Activated naive CD8-positive, alpha-beta T cell treated with anti-CD3 and anti-CD28 coated beads, Interleukin-2, amount 50 U/mL, for 24 hours (primary cell): ENCODE measurements at regions not wholly inside any gene's neighbourhood (a gene's known extent, or its start where the extent isn't known, plus 50 kb on each side); places are given as distances from the start of the nearest gene placed in this dataset.

ENCODE experiments used
- ATAC-seq: fragments of 150-1000 bp; cut with Tn5 transposase; one replicate; pipeline ENCODE4 v1.10.0; 2021
- DNase-seq: peaks from one replicate; pipeline ENCODE4 v3.0.0; 2021
- H3K27ac Mint-ChIP-seq: one replicate; pipeline ENCODE4 v1.8.0; 2021; ENCODE audit warnings: mild to moderate bottlenecking, mixed read lengths
- H3K27me3 Mint-ChIP-seq: one replicate; pipeline ENCODE4 v1.8.0; 2021; ENCODE audit warnings: mixed read lengths
- H3K36me3 Mint-ChIP-seq: one replicate; pipeline ENCODE4 v1.8.0; 2021; ENCODE audit warnings: low read depth, mixed read lengths
- H3K4me1 Mint-ChIP-seq: one replicate; pipeline ENCODE4 v1.8.0; 2021; ENCODE audit warnings: mixed read lengths
- H3K4me3 Mint-ChIP-seq: one replicate; pipeline ENCODE4 v1.8.0; 2021; ENCODE audit warnings: mild to moderate bottlenecking, moderate library complexity, mixed read lengths
- H3K9me3 Mint-ChIP-seq: one replicate; pipeline ENCODE4 v1.8.0; 2021; ENCODE audit warnings: mixed read lengths

GRCh38 chr1:173128742-173129141 lies 78.0 kb upstream of the TNFSF18 start:
- no peaks in the 10 kb centered on the region for H3K36me3 Mint-ChIP-seq
- no peak overlapping the region for H3K4me3 Mint-ChIP-seq
- H3K27ac Mint-ChIP-seq, result no peak overlapping the region
- H3K27me3 Mint-ChIP-seq, result no peaks in the 10 kb centered on the region
- H3K4me1 Mint-ChIP-seq, result no peaks in the 10 kb centered on the region
- ATAC-seq (no peak), DNase-seq (no peak)
- H3K9me3 Mint-ChIP-seq, result peaks cover 4% of the 10 kb centered on the region

- DNase-seq (no peak), ATAC-seq (no peak)
- H3K4me3 Mint-ChIP-seq, result no peak overlapping the region
- peaks cover 11% of the 10 kb centered on the region for H3K4me1 Mint-ChIP-seq
- H3K27me3 Mint-ChIP-seq, result no peaks in the 10 kb centered on the region
- H3K9me3 Mint-ChIP-seq, result peaks cover 4% of the 10 kb centered on the region
- no peak overlapping the region for H3K27ac Mint-ChIP-seq
- H3K36me3 Mint-ChIP-seq, result no peaks in the 10 kb centered on the region
Measured at GRCh38 chr1:173127369-173128307, 76.9 kb upstream of the TNFSF18 start.

- H3K27me3 Mint-ChIP-seq, result no peaks in the 10 kb centered on the region
- H3K4me3 Mint-ChIP-seq, result no peak overlapping the region
- no peak for DNase-seq
- ATAC-seq, result no peak
- H3K9me3 Mint-ChIP-seq, result peaks cover 4% of the 10 kb centered on the region
- no peak overlapping the region for H3K27ac Mint-ChIP-seq
- H3K4me1 Mint-ChIP-seq, result peaks cover 12% of the 10 kb centered on the region
- H3K36me3 Mint-ChIP-seq, result no peaks in the 10 kb centered on the region
Measured at GRCh38 chr1:173126421-173126820, 75.7 kb upstream of the TNFSF18 start.

GRCh38 chr1:173122958-173123852 lies 72.5 kb upstream of the TNFSF18 start:
- Mint-ChIP-seq H3K27me3 (no peaks in the 10 kb centered on the region), H3K4me1 (peaks cover 12% of the 10 kb centered on the region), H3K27ac (no peak overlapping the region), H3K36me3 (no peaks in the 10 kb centered on the region), H3K9me3 (no peaks in the 10 kb centered on the region), H3K4me3 (no peak overlapping the region)
- no peak for DNase-seq
- no peak for ATAC-seq

GRCh38 chr1:173122344-173122935 lies 71.7 kb upstream of the TNFSF18 start:
- DNase-seq (no peak), ATAC-seq (no peak)
- Mint-ChIP-seq H3K36me3 (no peaks in the 10 kb centered on the region), H3K27me3 (no peaks in the 10 kb centered on the region), H3K27ac (no peak overlapping the region), H3K4me3 (no peak overlapping the region), H3K4me1 (peaks cover 12% of the 10 kb centered on the region), H3K9me3 (no peaks in the 10 kb centered on the region)

GRCh38 chr1:173118404-173118803 lies 67.7 kb upstream of the TNFSF18 start:
- no peaks in the 10 kb centered on the region for H3K36me3 Mint-ChIP-seq
- ATAC-seq, result no peak
- no peaks in the 10 kb centered on the region for H3K27me3 Mint-ChIP-seq
- no peaks in the 10 kb centered on the region for H3K9me3 Mint-ChIP-seq
- H3K4me1 Mint-ChIP-seq, result peaks cover 10% of the 10 kb centered on the region
- DNase-seq, result no peak
- H3K27ac Mint-ChIP-seq, result no peak overlapping the region
- H3K4me3 Mint-ChIP-seq, result no peak overlapping the region

- no peaks in the 10 kb centered on the region for H3K27me3 Mint-ChIP-seq
- H3K36me3 Mint-ChIP-seq, result no peaks in the 10 kb centered on the region
- H3K4me1 Mint-ChIP-seq, result peaks cover 4% of the 10 kb centered on the region
- ATAC-seq (no peak), DNase-seq (no peak)
- H3K9me3 Mint-ChIP-seq, result no peaks in the 10 kb centered on the region
- H3K4me3 Mint-ChIP-seq, result no peak overlapping the region
- no peak overlapping the region for H3K27ac Mint-ChIP-seq
Measured at GRCh38 chr1:173117761-173118160, 67.0 kb upstream of the TNFSF18 start.

GRCh38 chr1:173117108-173117633 lies 66.4 kb upstream of the TNFSF18 start:
- Mint-ChIP-seq H3K9me3 (no peaks in the 10 kb centered on the region), H3K36me3 (no peaks in the 10 kb centered on the region), H3K4me3 (no peak overlapping the region), H3K4me1 (peaks cover 2% of the 10 kb centered on the region), H3K27ac (no peak overlapping the region), H3K27me3 (no peaks in the 10 kb centered on the region)
- ATAC-seq (no peak), DNase-seq (no peak)

- ATAC-seq, result no peak
- Mint-ChIP-seq H3K9me3 (peaks cover 6% of the 10 kb centered on the region), H3K27me3 (no peaks in the 10 kb centered on the region), H3K27ac (no peak overlapping the region), H3K36me3 (peaks cover 2% of the 10 kb centered on the region), H3K4me3 (no peak overlapping the region), H3K4me1 (peaks cover 5% of the 10 kb centered on the region)
- no peak for DNase-seq
Measured at GRCh38 chr1:173114346-173114745, 63.6 kb upstream of the TNFSF18 start.

GRCh38 chr1:173113015-173113741 lies 62.4 kb upstream of the TNFSF18 start:
- H3K4me3 Mint-ChIP-seq, result no peak overlapping the region
- ATAC-seq, result no peak
- peaks cover 6% of the 10 kb centered on the region for H3K36me3 Mint-ChIP-seq
- peaks cover 5% of the 10 kb centered on the region for H3K4me1 Mint-ChIP-seq
- H3K27ac Mint-ChIP-seq, result no peak overlapping the region
- no peak for DNase-seq
- H3K9me3 Mint-ChIP-seq, result peaks cover 7% of the 10 kb centered on the region
- H3K27me3 Mint-ChIP-seq, result no peaks in the 10 kb centered on the region

- Mint-ChIP-seq H3K27ac (no peak overlapping the region), H3K27me3 (no peaks in the 10 kb centered on the region), H3K9me3 (peaks cover 15% of the 10 kb centered on the region), H3K4me1 (peaks cover 5% of the 10 kb centered on the region), H3K4me3 (no peak overlapping the region), H3K36me3 (peaks cover 6% of the 10 kb centered on the region)
- ATAC-seq (no peak), DNase-seq (no peak)
Measured at GRCh38 chr1:173112129-173112528, 61.4 kb upstream of the TNFSF18 start.

- Mint-ChIP-seq H3K4me1 (peaks cover 3% of the 10 kb centered on the region), H3K27me3 (no peaks in the 10 kb centered on the region), H3K27ac (no peak overlapping the region), H3K9me3 (peaks cover 34% of the 10 kb centered on the region), H3K36me3 (peaks cover 6% of the 10 kb centered on the region), H3K4me3 (no peak overlapping the region)
- no peak for DNase-seq
- no peak for ATAC-seq
Measured at GRCh38 chr1:173107696-173108095, 57.0 kb upstream of the TNFSF18 start.

GRCh38 chr1:173103006-173103405 lies 52.3 kb upstream of the TNFSF18 start:
- H3K4me3 Mint-ChIP-seq, result no peak overlapping the region
- peaks cover 25% of the 10 kb centered on the region for H3K9me3 Mint-ChIP-seq
- no peak for DNase-seq
- H3K27me3 Mint-ChIP-seq, result no peaks in the 10 kb centered on the region
- H3K4me1 Mint-ChIP-seq, result no peaks in the 10 kb centered on the region
- no peaks in the 10 kb centered on the region for H3K36me3 Mint-ChIP-seq
- no peak for ATAC-seq
- no peak overlapping the region for H3K27ac Mint-ChIP-seq

- no peaks in the 10 kb centered on the region for H3K36me3 Mint-ChIP-seq
- H3K27ac Mint-ChIP-seq, result no peak overlapping the region
- no peaks in the 10 kb centered on the region for H3K4me1 Mint-ChIP-seq
- DNase-seq, result no peak
- H3K4me3 Mint-ChIP-seq, result no peak overlapping the region
- no peaks in the 10 kb centered on the region for H3K27me3 Mint-ChIP-seq
- peaks cover 15% of the 10 kb centered on the region for H3K9me3 Mint-ChIP-seq
- ATAC-seq, result no peak
Measured at GRCh38 chr1:173101589-173101988, 50.8 kb upstream of the TNFSF18 start.
